SH-SY5Y (cell line): ENCODE measurements at regions not wholly inside any gene's neighbourhood (a gene's known extent, or its start where the extent isn't known, plus 50 kb on each side); places are given as distances from the start of the nearest gene placed in this dataset.

Experiments
- GATA2 ChIP-seq: IDR thresholded peaks from 2 replicates; pipeline ENCODE4 v1.6.1; 2011; ENCODE audit warnings: mild to moderate bottlenecking, low read depth, low read length
- GATA3 ChIP-seq: IDR thresholded peaks from 2 replicates; pipeline ENCODE4 v1.6.1; 2011; ENCODE audit warnings: low read depth, mild to moderate bottlenecking, low read length, moderate library complexity

GRCh38 chr2:5145801-5146200, 546.4 kb upstream of the SOX11 start:
- TF ChIP-seq GATA2: no peak
- TF ChIP-seq GATA3: no peak
